ENCODE measurements at regions not wholly inside any gene's neighbourhood (a gene's known extent, or its start where the extent isn't known, plus 50 kb on each side); places are given as distances from the start of the nearest gene placed in this dataset.

- no peaks in the 10 kb centered on the region for H4K20me1 ChIP-seq (ENCODE audit: insufficient read depth, low read length)
- H2AFZ ChIP-seq (ENCODE audit: low read depth, low read length), result no peak overlapping the region
- H3K4me1 ChIP-seq (ENCODE audit: insufficient read depth, low read length), result no peaks in the 10 kb centered on the region
- no peaks in the 10 kb centered on the region for H3K36me3 ChIP-seq (ENCODE audit: insufficient read depth, low read length)
- no peaks in the 10 kb centered on the region for H3K9me3 ChIP-seq (ENCODE audit: insufficient read depth, low read length, severe bottlenecking)
- no peak overlapping the region for H3K4me3 ChIP-seq (ENCODE audit: low read depth in 1 of 2, low read length in 2 of 2)
- ATAC-seq (ENCODE audit: insufficient read depth, low read depth) (no peak), DNase-seq (no peak)
- H3K27me3 ChIP-seq (ENCODE audit: insufficient read depth, low read length, poor library complexity), result no peaks in the 10 kb centered on the region
- no peak overlapping the region for H3K4me2 ChIP-seq (ENCODE audit: insufficient read depth, low read length)
- no peak overlapping the region for H3K9ac ChIP-seq (ENCODE audit: low read depth, low read length)
- no peak overlapping the region for H3K27ac ChIP-seq (ENCODE audit: low read length)
- H3K79me2 ChIP-seq (ENCODE audit: insufficient read depth, low read length), result no peaks in the 10 kb centered on the region
- TF ChIP-seq, protein P1, sequence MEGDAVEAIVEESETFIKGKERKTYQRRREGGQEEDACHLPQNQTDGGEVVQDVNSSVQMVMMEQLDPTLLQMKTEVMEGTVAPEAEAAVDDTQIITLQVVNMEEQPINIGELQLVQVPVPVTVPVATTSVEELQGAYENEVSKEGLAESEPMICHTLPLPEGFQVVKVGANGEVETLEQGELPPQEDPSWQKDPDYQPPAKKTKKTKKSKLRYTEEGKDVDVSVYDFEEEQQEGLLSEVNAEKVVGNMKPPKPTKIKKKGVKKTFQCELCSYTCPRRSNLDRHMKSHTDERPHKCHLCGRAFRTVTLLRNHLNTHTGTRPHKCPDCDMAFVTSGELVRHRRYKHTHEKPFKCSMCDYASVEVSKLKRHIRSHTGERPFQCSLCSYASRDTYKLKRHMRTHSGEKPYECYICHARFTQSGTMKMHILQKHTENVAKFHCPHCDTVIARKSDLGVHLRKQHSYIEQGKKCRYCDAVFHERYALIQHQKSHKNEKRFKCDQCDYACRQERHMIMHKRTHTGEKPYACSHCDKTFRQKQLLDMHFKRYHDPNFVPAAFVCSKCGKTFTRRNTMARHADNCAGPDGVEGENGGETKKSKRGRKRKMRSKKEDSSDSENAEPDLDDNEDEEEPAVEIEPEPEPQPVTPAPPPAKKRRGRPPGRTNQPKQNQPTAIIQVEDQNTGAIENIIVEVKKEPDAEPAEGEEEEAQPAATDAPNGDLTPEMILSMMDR (IDR thresholded peaks at IDR 0.05; ENCODE audit: borderline replicate concordance, extremely low read depth, low read length, poor library complexity, severe bottlenecking), result no peak
- TF ChIP-seq EZH2 (IDR thresholded peaks at IDR 0.05; ENCODE audit: borderline replicate concordance, low read depth, low read length, severe bottlenecking), result no peak
Observed at GRCh38 chr20:6604179-6604578, 163.3 kb upstream of the BMP2 start.

- Histone ChIP-seq H3K4me2 (ENCODE audit: insufficient read depth, low read length) (no peak overlapping the region), H3K79me2 (ENCODE audit: insufficient read depth, low read length) (no peaks in the 10 kb centered on the region), H3K9me3 (ENCODE audit: insufficient read depth, low read length, severe bottlenecking) (no peaks in the 10 kb centered on the region), H3K27me3 (ENCODE audit: insufficient read depth, low read length, poor library complexity) (no peaks in the 10 kb centered on the region), H3K4me1 (ENCODE audit: insufficient read depth, low read length) (no peaks in the 10 kb centered on the region), H3K9ac (ENCODE audit: low read depth, low read length) (no peak overlapping the region), H4K20me1 (ENCODE audit: insufficient read depth, low read length) (no peaks in the 10 kb centered on the region), H3K4me3 (ENCODE audit: low read depth in 1 of 2, low read length in 2 of 2) (no peak overlapping the region), H3K27ac (ENCODE audit: low read length) (no peak overlapping the region), H3K36me3 (ENCODE audit: insufficient read depth, low read length) (no peaks in the 10 kb centered on the region), H2AFZ (ENCODE audit: low read depth, low read length) (no peak overlapping the region)
- ATAC-seq (ENCODE audit: insufficient read depth, low read depth) (no peak), DNase-seq (no peak)
- no peak for TF ChIP-seq EZH2 (IDR thresholded peaks at IDR 0.05; ENCODE audit: borderline replicate concordance, low read depth, low read length, severe bottlenecking)
- TF ChIP-seq, protein P1 (IDR thresholded peaks at IDR 0.05; ENCODE audit: borderline replicate concordance, extremely low read depth, low read length, poor library complexity, severe bottlenecking), result no peak
Observed at GRCh38 chr20:6599876-6600735, 167.4 kb upstream of the BMP2 start.

DNA sequence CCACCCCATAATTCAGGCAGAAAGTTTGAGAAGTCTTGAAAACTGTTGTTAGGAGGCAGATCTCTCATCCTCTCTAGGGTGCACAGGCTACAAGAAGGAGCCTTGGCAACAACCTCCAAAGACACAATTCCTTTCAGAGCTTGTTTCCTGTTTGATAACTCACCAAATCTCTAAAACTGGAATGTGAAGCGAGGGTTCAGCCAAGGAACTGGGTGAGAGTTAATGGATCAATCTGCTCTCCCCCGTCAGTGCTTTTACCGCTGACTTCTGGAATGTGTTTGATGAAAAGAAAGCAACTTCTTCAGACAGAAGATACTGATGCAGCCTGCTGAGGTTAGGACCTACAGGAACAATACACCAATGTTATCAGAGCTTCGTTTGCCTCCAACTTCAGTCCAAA is 171.8 kb upstream of the BMP2 start:
- H3K4me1 ChIP-seq (ENCODE audit: insufficient read depth, low read length), result no peaks in the 10 kb centered on the region
- ATAC-seq (ENCODE audit: insufficient read depth, low read depth), result no peak

More for the DNA sequence above, 171.8 kb upstream of the BMP2 start:
- no peaks in the 10 kb centered on the region for H3K9me3 ChIP-seq (ENCODE audit: insufficient read depth, low read length, severe bottlenecking)
- no peaks in the 10 kb centered on the region for H4K20me1 ChIP-seq (ENCODE audit: insufficient read depth, low read length)
- no peak overlapping the region for H3K4me3 ChIP-seq (ENCODE audit: low read depth in 1 of 2, low read length in 2 of 2)
- no peaks in the 10 kb centered on the region for H3K27me3 ChIP-seq (ENCODE audit: insufficient read depth, low read length, poor library complexity)
- no peak overlapping the region for H3K27ac ChIP-seq (ENCODE audit: low read length)
- TF ChIP-seq EZH2 (IDR thresholded peaks at IDR 0.05; ENCODE audit: borderline replicate concordance, low read depth, low read length, severe bottlenecking), result no peak
- TF ChIP-seq, protein P1 (IDR thresholded peaks at IDR 0.05; ENCODE audit: borderline replicate concordance, extremely low read depth, low read length, poor library complexity, severe bottlenecking), result no peak
- no peak overlapping the region for H3K4me2 ChIP-seq (ENCODE audit: insufficient read depth, low read length)
- no peak overlapping the region for H2AFZ ChIP-seq (ENCODE audit: low read depth, low read length)
- no peak overlapping the region for H3K9ac ChIP-seq (ENCODE audit: low read depth, low read length)
- no peaks in the 10 kb centered on the region for H3K79me2 ChIP-seq (ENCODE audit: insufficient read depth, low read length)
- no peak for DNase-seq
- no peaks in the 10 kb centered on the region for H3K36me3 ChIP-seq (ENCODE audit: insufficient read depth, low read length)

Measured in DND-41 (cell line).